Vagina (tissue), 2 donors: ENCODE measurements at regions not wholly inside any gene's neighbourhood (a gene's known extent, or its start where the extent isn't known, plus 50 kb on each side); places are given as distances from the start of the nearest gene placed in this dataset.
"Not testable (repeated sequence)": the region's sequence is repeated elsewhere in the genome, so short reads cannot be mapped to it uniquely, and the experiment has no call there.

Source experiments
- DNase-seq, 2 donors: peaks; one replicate each; pipeline ENCODE4 v3.0.0-alpha.2; 2017; ENCODE audit errors: extremely low spot score in 2 of 2
- H3K27ac ChIP-seq: fragments of 200-600 bp; sonication (generic); one replicate; pipeline ENCODE4 v1.5.1; 2019
- H3K27me3 ChIP-seq: fragments of 200-600 bp; sonication (generic); one replicate; pipeline ENCODE4 v1.5.1; 2019
- H3K36me3 ChIP-seq, 2 donors: fragments of 200-600 bp; sonication (generic); one replicate each; pipeline ENCODE4 v1.5.1; 2017 to 2019
- H3K4me1 ChIP-seq: fragments of 200-600 bp; sonication (generic); one replicate; pipeline ENCODE4 v1.5.1; 2019
- H3K4me3 ChIP-seq, 2 donors: fragments of 200-600 bp; sonication (generic); 1 replicate in 1 of 2; 2 replicates in 1 of 2; pipeline ENCODE4 v1.5.1; 2016 to 2019
- H3K9me3 ChIP-seq: fragments of 200-600 bp; sonication (generic); one replicate; pipeline ENCODE4 v1.5.1; 2019
- CTCF ChIP-seq, 3 experiments: fragments of 450-650 bp in 2 of 3; fragments of 200-600 bp in 1 of 3; sonication (generic) in 1 of 3; IDR thresholded peaks; one replicate each; pipeline ENCODE4 v1.5.1; 2017 to 2019; ENCODE audit warnings: antibody characterized with exemption in 3 of 3, mild to moderate bottlenecking in 2 of 3, moderate library complexity in 2 of 3
- POLR2A ChIP-seq, 2 donors: fragments of 450-650 bp; IDR thresholded peaks; one replicate each; pipeline ENCODE4 v1.6.1; 2017; ENCODE audit warnings: antibody characterized with exemption in 2 of 2, mild to moderate bottlenecking in 2 of 2, moderate library complexity in 2 of 2
- POLR2AphosphoS5 ChIP-seq, 2 donors: sonication (generic); formaldehyde crosslinking; IDR thresholded peaks; one replicate each; pipeline ENCODE4 v1.9.0; 2017; ENCODE audit warnings: antibody characterized with exemption in 2 of 2, mild to moderate bottlenecking in 2 of 2, low read depth in 1 of 2; ENCODE audit not compliant: insufficient read depth in 1 of 2
- intact Hi-C: fragments of 100-400 bp; cut with DNase I; formaldehyde crosslinking; loops from one replicate; pipeline ENCODE4 v1.15.1; 2023

DNA sequence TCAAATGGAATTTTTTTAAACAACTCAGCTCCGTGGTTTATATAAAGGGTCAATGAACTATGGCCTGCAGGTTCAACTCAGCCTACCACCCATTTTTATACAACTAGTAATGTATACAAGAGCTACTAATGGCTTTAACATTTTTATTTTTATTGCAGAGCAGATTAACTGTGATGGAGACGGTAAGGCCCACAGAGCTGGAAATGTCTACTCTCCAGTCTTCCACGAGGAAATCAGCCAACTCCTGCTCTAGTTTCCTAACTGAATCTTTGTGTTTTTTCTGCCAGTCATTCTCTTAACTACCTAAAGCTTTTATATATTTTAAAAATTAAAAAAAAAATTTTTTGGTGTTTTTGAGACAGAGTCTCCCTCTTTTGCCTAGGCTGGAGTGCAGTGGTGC is 385.1 kb upstream of the MAF start:
- intact Hi-C loops, result no loop called here
- Histone ChIP-seq H3K9me3 (no peaks in the 10 kb centered on the region), H3K36me3 (no peaks in the 10 kb centered on the region), H3K27ac (no peak overlapping the region), H3K4me1 (no peaks in the 10 kb centered on the region), H3K4me3 (no peak overlapping the region), H3K27me3 (no peaks in the 10 kb centered on the region)
- TF ChIP-seq CTCF (IDR thresholded peaks at IDR 0.05) (no peak), POLR2A (IDR thresholded peaks at IDR 0.05) (no peak)
- DNase-seq, result no peak

DNA sequence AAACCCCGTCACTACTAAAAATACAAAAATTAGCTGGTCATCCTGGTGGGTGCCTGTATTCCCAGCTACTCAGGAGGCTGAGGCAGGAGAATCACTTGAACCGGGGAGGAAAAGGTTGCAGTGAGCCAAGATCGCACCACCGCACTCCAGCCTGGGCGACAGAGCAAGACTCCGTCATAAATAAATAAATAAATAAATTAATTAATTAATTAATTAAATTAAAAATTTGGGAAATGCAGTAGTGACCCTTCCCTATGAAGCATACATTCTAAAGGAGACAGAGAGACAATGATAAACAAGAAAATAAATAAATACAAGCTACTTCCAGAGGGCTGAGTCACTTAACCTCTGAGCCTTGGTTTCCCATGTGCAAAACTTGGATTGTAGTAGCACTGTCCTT is 383.6 kb upstream of the MAF start:
- DNase-seq, H3K27ac ChIP-seq, H3K27me3 ChIP-seq, H3K36me3 ChIP-seq, intact Hi-C loops, H3K4me3 ChIP-seq, H3K4me1 ChIP-seq, H3K9me3 ChIP-seq: not testable (repeated sequence)

GRCh38 chr16:79982862-79983261 is 382.3 kb upstream of the MAF start:
- no peaks in the 10 kb centered on the region for H3K4me1 ChIP-seq
- no peaks in the 10 kb centered on the region for H3K27me3 ChIP-seq
- intact Hi-C loops, result no loop called here
- no peaks in the 10 kb centered on the region for H3K9me3 ChIP-seq
- H3K36me3 ChIP-seq, result no peaks in the 10 kb centered on the region
- no peak overlapping the region for H3K27ac ChIP-seq
- H3K4me3 ChIP-seq, result no peak overlapping the region
- TF ChIP-seq POLR2AphosphoS5 (IDR thresholded peaks at IDR 0.05; ENCODE audit: insufficient read depth in 1 of 2, low read depth in 1 of 2) (no peak), POLR2A (IDR thresholded peaks at IDR 0.05) (no peak), CTCF (IDR thresholded peaks at IDR 0.05) (no peak)
- no peak for DNase-seq

DNA sequence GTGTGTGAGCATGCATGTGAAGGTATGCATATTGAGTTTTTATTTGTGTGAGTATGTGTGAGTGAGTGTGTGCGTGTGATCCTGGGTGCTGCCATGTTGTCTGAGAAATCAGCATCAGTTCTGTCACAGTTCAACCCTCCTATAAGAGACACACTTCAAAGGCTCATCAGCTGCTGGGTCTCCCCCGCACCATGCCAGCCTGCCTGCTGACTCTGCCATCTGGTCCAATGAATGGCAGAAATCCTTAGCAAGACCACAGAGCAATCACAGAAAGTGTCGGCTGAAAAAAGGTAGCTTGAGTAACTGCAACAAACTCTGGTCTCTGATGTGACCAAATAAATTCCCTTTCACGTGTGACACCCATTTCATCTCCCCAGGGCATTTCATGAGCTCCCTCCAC is 381.8 kb upstream of the MAF start:
- Histone ChIP-seq H3K27me3 (no peaks in the 10 kb centered on the region), H3K4me1 (no peaks in the 10 kb centered on the region), H3K4me3 (no peak overlapping the region), H3K9me3 (no peaks in the 10 kb centered on the region), H3K36me3 (no peaks in the 10 kb centered on the region), H3K27ac (no peak overlapping the region)
- TF ChIP-seq POLR2AphosphoS5 (IDR thresholded peaks at IDR 0.05; ENCODE audit: insufficient read depth in 1 of 2, low read depth in 1 of 2), result no peak
- TF ChIP-seq CTCF (IDR thresholded peaks at IDR 0.05), result no peak
- no peak for TF ChIP-seq POLR2A (IDR thresholded peaks at IDR 0.05)
- intact Hi-C loops, result no loop called here
- no peak for DNase-seq

DNA sequence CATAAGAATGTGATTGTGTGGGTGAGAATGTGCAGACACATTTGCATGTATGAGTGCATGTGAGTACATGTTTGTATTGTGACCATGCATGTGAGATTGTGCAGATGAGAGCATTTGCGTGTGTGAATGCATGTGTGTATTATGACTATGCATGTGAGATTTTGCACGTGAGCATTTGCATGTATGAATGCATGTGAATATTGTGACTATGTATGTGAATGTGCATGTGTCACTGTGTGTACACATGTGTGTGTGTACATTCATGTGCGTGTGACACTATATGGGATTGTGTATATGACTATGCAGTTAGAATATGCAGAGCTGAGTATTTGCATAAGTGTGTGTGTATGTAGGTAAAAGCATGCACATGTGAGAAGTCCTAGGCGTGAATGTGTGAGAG is 381.3 kb upstream of the MAF start:
- H3K4me3 ChIP-seq, result no peak overlapping the region
- no peaks in the 10 kb centered on the region for H3K27me3 ChIP-seq
- DNase-seq, result no peak
- H3K4me1 ChIP-seq, result no peaks in the 10 kb centered on the region
- intact Hi-C loops, result no loop called here
- no peak for TF ChIP-seq POLR2A (IDR thresholded peaks at IDR 0.05)
- H3K27ac ChIP-seq, result no peak overlapping the region
- no peaks in the 10 kb centered on the region for H3K36me3 ChIP-seq
- H3K9me3 ChIP-seq, result no peaks in the 10 kb centered on the region

DNA sequence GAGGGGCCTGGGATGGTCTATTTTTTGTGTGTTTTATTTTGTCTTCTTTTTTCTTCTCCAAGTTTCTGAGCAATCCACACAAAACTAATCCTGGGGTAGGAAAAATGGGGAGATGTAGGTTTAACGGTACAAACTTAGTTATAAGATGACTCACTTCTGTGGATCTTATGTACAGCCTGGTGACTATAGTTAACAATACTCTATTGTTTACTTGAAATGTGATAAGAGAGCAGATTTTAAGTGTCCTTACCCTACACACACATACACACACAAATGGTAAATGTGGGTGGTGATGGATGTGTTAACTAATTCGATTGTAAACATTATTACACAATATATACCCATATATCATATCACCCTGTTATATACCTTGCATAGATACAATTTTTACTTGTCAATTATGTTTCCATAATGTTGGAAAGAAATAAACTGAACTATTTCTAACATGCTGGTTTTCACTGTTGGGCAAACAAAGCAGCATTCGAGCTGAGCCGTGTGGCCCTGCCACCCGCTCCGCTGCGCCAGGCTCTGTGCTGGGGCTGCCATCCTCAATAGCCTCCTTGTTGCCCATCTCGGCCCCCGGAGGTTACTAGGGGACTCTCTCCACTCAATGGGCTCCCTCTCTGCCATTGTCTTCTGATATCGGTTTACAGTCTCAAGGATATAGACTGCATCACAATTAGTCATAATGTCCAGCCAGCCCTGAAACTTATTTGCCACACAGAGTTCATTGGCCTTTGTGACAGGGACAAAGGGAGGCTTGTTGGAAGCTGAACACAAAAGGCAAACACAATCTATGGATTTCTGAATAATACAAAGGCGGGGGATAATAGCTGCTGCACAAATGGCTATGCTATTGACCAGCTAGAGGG is 380.3 kb upstream of the MAF start:
- H3K27ac ChIP-seq, result no peak overlapping the region
- intact Hi-C loops, result no loop called here
- H3K4me1 ChIP-seq, result no peaks in the 10 kb centered on the region
- no peak overlapping the region for H3K4me3 ChIP-seq
- no peaks in the 10 kb centered on the region for H3K36me3 ChIP-seq
- DNase-seq, result no peak
- no peaks in the 10 kb centered on the region for H3K27me3 ChIP-seq
- TF ChIP-seq CTCF (IDR thresholded peaks at IDR 0.05) (no peak), POLR2AphosphoS5 (IDR thresholded peaks at IDR 0.05; ENCODE audit: insufficient read depth in 1 of 2, low read depth in 1 of 2) (no peak), POLR2A (IDR thresholded peaks at IDR 0.05) (no peak)
- H3K9me3 ChIP-seq, result no peaks in the 10 kb centered on the region
